ENCODE measurements at regions not wholly inside any gene's neighbourhood (a gene's known extent, or its start where the extent isn't known, plus 50 kb on each side); places are given as distances from the start of the nearest gene placed in this dataset.

DNA sequence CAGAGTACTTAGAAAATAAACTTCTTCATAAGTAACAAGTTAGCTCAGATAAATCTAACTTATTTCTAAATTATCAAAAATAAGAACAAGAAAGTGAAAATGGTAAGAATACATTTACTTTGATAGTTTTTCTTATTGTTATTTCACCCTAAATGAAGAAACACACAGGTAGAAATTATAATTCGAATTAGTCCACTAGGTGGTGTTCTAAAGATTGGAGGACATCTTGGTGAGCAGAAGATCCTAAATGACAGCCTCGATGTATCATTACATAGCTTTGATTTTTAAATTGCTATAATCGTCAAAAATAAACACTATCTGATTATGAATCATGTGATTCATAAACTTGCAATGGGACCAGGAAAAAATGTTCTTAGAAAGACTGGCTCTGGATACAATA lies 280.8 kb upstream of the UBE2E2 start:
- Histone ChIP-seq H3K4me1 (ENCODE audit: control insufficient read depth in 2 of 2, insufficient read depth in 1 of 2, low read depth in 1 of 2, low read length in 2 of 2) (no peaks in the 10 kb centered on the region), H2AK5ac (ENCODE audit: low read depth, low read length) (no peak overlapping the region), H3K14ac (ENCODE audit: low read length) (no peak overlapping the region), H3K27me3 (ENCODE audit: control insufficient read depth in 3 of 3, insufficient read depth in 3 of 3, low read depth in 1 of 3, low read length in 3 of 3) (no peaks in the 10 kb centered on the region), H3K9ac (ENCODE audit: low read depth, low read length, poor library complexity) (no peak overlapping the region), H2BK120ac (ENCODE audit: low read depth, low read length) (no peak overlapping the region), H3K36me3 (replicated peaks in 1 of 2; ENCODE audit: control insufficient read depth in 2 of 2, insufficient read depth in 2 of 2, low read length in 2 of 2) (no peaks in the 10 kb centered on the region), H3K23ac (ENCODE audit: low read depth, low read length, poor library complexity) (no peak overlapping the region), H3K79me1 (ENCODE audit: low read depth, low read length) (no peaks in the 10 kb centered on the region), H4K8ac (ENCODE audit: low read depth, low read length) (no peak overlapping the region), H2BK5ac (ENCODE audit: low read length) (no peak overlapping the region), H3K9me3 (replicated peaks in 1 of 2; ENCODE audit: control insufficient read depth in 2 of 2, insufficient read depth in 1 of 2, low read depth in 1 of 2, low read length in 2 of 2) (no peaks in the 10 kb centered on the region), H3K4ac (ENCODE audit: low read length) (no peak overlapping the region), H3K27ac (replicated peaks; ENCODE audit: low read length) (no peak overlapping the region), H3K4me3 (ENCODE audit: low read length in 2 of 2) (no peak overlapping the region), H4K91ac (ENCODE audit: low read depth, low read length, poor library complexity) (no peak overlapping the region), H2BK15ac (ENCODE audit: low read length) (no peak overlapping the region), H3K4me2 (ENCODE audit: insufficient read depth, low read length, poor library complexity, severe bottlenecking) (no peak overlapping the region), H3K18ac (ENCODE audit: low read length) (no peak overlapping the region), H2AFZ (ENCODE audit: low read length) (no peak overlapping the region), H2BK12ac (ENCODE audit: low read length) (no peak overlapping the region)
- WGBS, 2 donors (ENCODE audit: extremely low coverage in 2 of 2, insufficient read length in 2 of 2, insufficient replicate concordance in 1 of 2), result no CpG with 5 or more reads among the region's 3 CpGs
- no peak for DNase-seq (ENCODE audit: low spot score)

DNA sequence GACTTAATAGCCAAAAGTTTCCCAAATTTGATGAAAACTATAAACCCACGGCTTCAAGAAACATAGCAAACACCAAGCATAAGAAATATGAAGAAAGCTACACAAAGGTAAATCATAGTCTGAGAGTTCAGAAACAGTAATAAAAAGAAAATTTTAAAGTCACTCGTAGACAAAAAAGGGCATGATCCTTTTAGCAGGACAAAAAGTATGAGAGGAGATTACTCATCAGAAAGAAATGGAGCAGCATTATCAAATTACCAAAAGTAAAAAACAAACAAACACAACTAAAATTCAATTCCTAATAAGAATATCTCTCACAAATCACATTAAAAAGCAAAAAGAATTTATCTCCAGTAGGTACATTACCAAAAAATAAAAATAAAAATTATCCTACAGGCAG lies 279.4 kb upstream of the UBE2E2 start:
- Histone ChIP-seq H2BK15ac (ENCODE audit: low read length) (no peak overlapping the region), H3K14ac (ENCODE audit: low read length) (no peak overlapping the region), H2BK5ac (ENCODE audit: low read length) (no peak overlapping the region), H3K4me3 (ENCODE audit: low read length in 2 of 2) (no peak overlapping the region), H3K9me3 (replicated peaks in 1 of 2; ENCODE audit: control insufficient read depth in 2 of 2, insufficient read depth in 1 of 2, low read depth in 1 of 2, low read length in 2 of 2) (no peaks in the 10 kb centered on the region), H3K27me3 (ENCODE audit: control insufficient read depth in 3 of 3, insufficient read depth in 3 of 3, low read depth in 1 of 3, low read length in 3 of 3) (no peaks in the 10 kb centered on the region), H3K18ac (ENCODE audit: low read length) (no peak overlapping the region), H3K4ac (ENCODE audit: low read length) (no peak overlapping the region), H4K91ac (ENCODE audit: low read depth, low read length, poor library complexity) (no peak overlapping the region), H3K27ac (replicated peaks; ENCODE audit: low read length) (no peak overlapping the region), H3K4me1 (ENCODE audit: control insufficient read depth in 2 of 2, insufficient read depth in 1 of 2, low read depth in 1 of 2, low read length in 2 of 2) (no peaks in the 10 kb centered on the region), H2BK12ac (ENCODE audit: low read length) (no peak overlapping the region), H3K9ac (ENCODE audit: low read depth, low read length, poor library complexity) (no peak overlapping the region), H2AFZ (ENCODE audit: low read length) (no peak overlapping the region), H3K4me2 (ENCODE audit: insufficient read depth, low read length, poor library complexity, severe bottlenecking) (no peak overlapping the region), H3K36me3 (replicated peaks in 1 of 2; ENCODE audit: control insufficient read depth in 2 of 2, insufficient read depth in 2 of 2, low read length in 2 of 2) (no peaks in the 10 kb centered on the region), H2BK120ac (ENCODE audit: low read depth, low read length) (no peak overlapping the region), H4K8ac (ENCODE audit: low read depth, low read length) (no peak overlapping the region), H2AK5ac (ENCODE audit: low read depth, low read length) (no peak overlapping the region), H3K23ac (ENCODE audit: low read depth, low read length, poor library complexity) (no peak overlapping the region), H3K79me1 (ENCODE audit: low read depth, low read length) (no peaks in the 10 kb centered on the region)
- WGBS, 2 donors (ENCODE audit: extremely low coverage in 2 of 2, insufficient read length in 2 of 2, insufficient replicate concordance in 1 of 2), result no CpG with 5 or more reads among the region's 2 CpGs
- DNase-seq (ENCODE audit: low spot score), result no peak

DNA sequence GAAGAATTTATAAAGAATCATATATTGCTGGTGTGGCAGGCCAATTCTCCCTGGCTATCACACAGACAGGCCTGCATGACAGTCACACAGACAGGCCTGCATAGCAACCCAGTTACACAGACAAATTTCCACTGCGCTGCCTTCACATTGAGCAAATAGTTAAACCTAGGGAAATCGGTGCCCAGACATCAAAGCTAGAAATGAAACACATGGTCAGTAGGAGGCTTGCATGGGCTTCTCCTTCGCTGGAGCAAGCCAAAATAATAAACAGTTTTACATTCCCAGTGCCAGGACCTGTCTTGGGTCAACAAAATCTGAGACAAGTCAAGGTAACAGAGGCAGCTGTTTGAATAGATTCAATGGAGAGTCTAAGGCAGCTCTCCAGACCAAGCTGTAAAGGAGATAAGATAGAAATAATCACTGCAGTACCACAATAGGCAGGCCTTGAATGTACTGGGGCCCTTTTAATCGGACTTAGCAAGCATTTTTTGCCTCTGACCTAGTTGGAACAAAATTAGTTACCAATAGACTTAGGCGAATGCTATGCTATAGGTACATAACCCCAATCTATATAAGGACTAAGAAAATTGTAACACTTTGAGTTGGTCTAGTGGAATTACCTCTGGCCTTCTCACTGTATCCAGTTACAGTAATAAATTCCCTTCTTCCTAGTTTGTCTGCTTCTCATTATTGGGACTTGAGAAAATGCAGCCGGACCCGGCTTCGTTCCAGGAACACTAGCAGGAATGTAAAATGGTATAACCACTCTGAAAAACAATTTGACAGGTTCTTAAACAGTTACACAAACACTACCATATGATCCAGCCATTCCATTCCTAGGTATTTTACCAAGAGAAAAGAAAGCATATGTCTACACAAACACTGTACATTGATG lies 274.7 kb upstream of the UBE2E2 start:
- H2BK12ac ChIP-seq (ENCODE audit: low read length), result no peak overlapping the region
- no peak overlapping the region for H4K91ac ChIP-seq (ENCODE audit: low read depth, low read length, poor library complexity)
- no peak overlapping the region for H2AFZ ChIP-seq (ENCODE audit: low read length)
- DNase-seq (ENCODE audit: low spot score), result no peak
- H3K4me1 ChIP-seq (ENCODE audit: control insufficient read depth in 2 of 2, insufficient read depth in 1 of 2, low read depth in 1 of 2, low read length in 2 of 2), result no peaks in the 10 kb centered on the region
- H3K27me3 ChIP-seq (ENCODE audit: control insufficient read depth in 3 of 3, insufficient read depth in 3 of 3, low read depth in 1 of 3, low read length in 3 of 3), result no peaks in the 10 kb centered on the region
- no peak overlapping the region for H2BK5ac ChIP-seq (ENCODE audit: low read length)
- no peak overlapping the region for H3K18ac ChIP-seq (ENCODE audit: low read length)
- WGBS, 2 donors (ENCODE audit: extremely low coverage in 2 of 2, insufficient read length in 2 of 2, insufficient replicate concordance in 1 of 2), result no CpG with 5 or more reads among the region's 8 CpGs
- H3K23ac ChIP-seq (ENCODE audit: low read depth, low read length, poor library complexity), result no peak overlapping the region
- H4K8ac ChIP-seq (ENCODE audit: low read depth, low read length), result no peak overlapping the region
- H3K9me3 ChIP-seq (replicated peaks in 1 of 2; ENCODE audit: control insufficient read depth in 2 of 2, insufficient read depth in 1 of 2, low read depth in 1 of 2, low read length in 2 of 2), result no peaks in the 10 kb centered on the region
- H3K14ac ChIP-seq (ENCODE audit: low read length), result no peak overlapping the region
- H3K4ac ChIP-seq (ENCODE audit: low read length), result no peak overlapping the region
- no peak overlapping the region for H2BK15ac ChIP-seq (ENCODE audit: low read length)
- no peak overlapping the region for H2BK120ac ChIP-seq (ENCODE audit: low read depth, low read length)
- no peak overlapping the region for H3K9ac ChIP-seq (ENCODE audit: low read depth, low read length, poor library complexity)
- H2AK5ac ChIP-seq (ENCODE audit: low read depth, low read length), result no peak overlapping the region
- no peak overlapping the region for H3K4me3 ChIP-seq (ENCODE audit: low read length in 2 of 2)
- no peak overlapping the region for H3K27ac ChIP-seq (replicated peaks; ENCODE audit: low read length)
- H3K36me3 ChIP-seq (replicated peaks in 1 of 2; ENCODE audit: control insufficient read depth in 2 of 2, insufficient read depth in 2 of 2, low read length in 2 of 2), result no peaks in the 10 kb centered on the region
- H3K79me1 ChIP-seq (ENCODE audit: low read depth, low read length), result no peaks in the 10 kb centered on the region
- no peak overlapping the region for H3K4me2 ChIP-seq (ENCODE audit: insufficient read depth, low read length, poor library complexity, severe bottlenecking)

DNA sequence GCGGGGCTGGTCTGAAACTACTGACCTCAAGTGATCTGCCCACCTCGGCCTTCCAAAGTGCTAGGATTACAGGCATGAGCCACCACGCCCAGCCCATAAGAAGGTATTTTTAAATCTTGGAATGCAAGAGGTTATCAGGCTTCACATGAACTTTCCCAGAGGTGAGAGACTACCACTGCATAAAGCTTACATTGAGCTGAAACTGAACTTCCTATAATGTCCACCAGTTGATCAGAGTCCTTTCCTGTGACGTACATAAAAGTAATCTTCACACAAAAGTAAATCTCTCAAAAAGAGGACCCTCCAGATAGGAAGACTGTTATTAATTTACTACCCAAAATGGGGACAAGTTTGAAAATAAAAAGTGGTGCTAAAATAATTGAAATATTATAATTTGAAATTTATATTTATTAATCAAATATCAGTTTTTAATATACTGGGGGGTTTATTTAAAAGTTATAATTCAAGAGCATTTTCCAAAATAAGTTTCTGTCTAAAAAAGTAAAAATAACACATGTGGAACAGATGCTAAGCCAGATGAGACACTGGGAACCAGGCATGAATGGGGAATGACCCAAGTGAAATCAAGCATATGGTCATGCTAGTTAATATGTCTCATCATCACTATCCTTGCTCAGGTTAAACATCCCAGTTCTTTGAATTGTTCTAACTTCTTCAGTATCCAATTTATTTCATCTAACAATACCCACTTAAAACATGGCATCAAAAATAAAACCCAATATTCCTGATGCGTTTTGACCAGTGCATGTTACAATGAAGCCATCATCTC lies 269.9 kb upstream of the UBE2E2 start:
- H2AFZ ChIP-seq (ENCODE audit: low read length), result no peak overlapping the region
- no peak for DNase-seq (ENCODE audit: low spot score)
- no peak overlapping the region for H3K18ac ChIP-seq (ENCODE audit: low read length)
- no peak overlapping the region for H4K91ac ChIP-seq (ENCODE audit: low read depth, low read length, poor library complexity)
- H3K4me2 ChIP-seq (ENCODE audit: insufficient read depth, low read length, poor library complexity, severe bottlenecking), result no peak overlapping the region
- no peak overlapping the region for H2BK120ac ChIP-seq (ENCODE audit: low read depth, low read length)
- H3K9ac ChIP-seq (ENCODE audit: low read depth, low read length, poor library complexity), result no peak overlapping the region
- H4K8ac ChIP-seq (ENCODE audit: low read depth, low read length), result no peak overlapping the region
- H2BK12ac ChIP-seq (ENCODE audit: low read length), result no peak overlapping the region
- WGBS, 2 donors (ENCODE audit: extremely low coverage in 2 of 2, insufficient read length in 2 of 2, insufficient replicate concordance in 1 of 2), result no CpG with 5 or more reads among the region's 5 CpGs
- H2AK5ac ChIP-seq (ENCODE audit: low read depth, low read length), result no peak overlapping the region
- no peak overlapping the region for H2BK5ac ChIP-seq (ENCODE audit: low read length)
- no peak overlapping the region for H3K4ac ChIP-seq (ENCODE audit: low read length)
- no peaks in the 10 kb centered on the region for H3K79me1 ChIP-seq (ENCODE audit: low read depth, low read length)
- no peaks in the 10 kb centered on the region for H3K36me3 ChIP-seq (replicated peaks in 1 of 2; ENCODE audit: control insufficient read depth in 2 of 2, insufficient read depth in 2 of 2, low read length in 2 of 2)
- no peak overlapping the region for H3K14ac ChIP-seq (ENCODE audit: low read length)
- no peaks in the 10 kb centered on the region for H3K4me1 ChIP-seq (ENCODE audit: control insufficient read depth in 2 of 2, insufficient read depth in 1 of 2, low read depth in 1 of 2, low read length in 2 of 2)
- H3K23ac ChIP-seq (ENCODE audit: low read depth, low read length, poor library complexity), result no peak overlapping the region
- H3K9me3 ChIP-seq (replicated peaks in 1 of 2; ENCODE audit: control insufficient read depth in 2 of 2, insufficient read depth in 1 of 2, low read depth in 1 of 2, low read length in 2 of 2), result no peaks in the 10 kb centered on the region
- H3K4me3 ChIP-seq (ENCODE audit: low read length in 2 of 2), result no peak overlapping the region
- H3K27me3 ChIP-seq (ENCODE audit: control insufficient read depth in 3 of 3, insufficient read depth in 3 of 3, low read depth in 1 of 3, low read length in 3 of 3), result no peaks in the 10 kb centered on the region
- H3K27ac ChIP-seq (replicated peaks; ENCODE audit: low read length), result no peak overlapping the region
- no peak overlapping the region for H2BK15ac ChIP-seq (ENCODE audit: low read length)
